ENCODE measurements at regions not wholly inside any gene's neighbourhood (a gene's known extent, or its start where the extent isn't known, plus 50 kb on each side); places are given as distances from the start of the nearest gene placed in this dataset. TPM values are rescaled to one million over a fixed set of nuclear protein-coding genes. Genes with fewer than 3 reads are reported as not detected.
"Not testable (repeated sequence)": the region's sequence is repeated elsewhere in the genome, so short reads cannot be mapped to it uniquely, and the experiment has no call there.

DNA sequence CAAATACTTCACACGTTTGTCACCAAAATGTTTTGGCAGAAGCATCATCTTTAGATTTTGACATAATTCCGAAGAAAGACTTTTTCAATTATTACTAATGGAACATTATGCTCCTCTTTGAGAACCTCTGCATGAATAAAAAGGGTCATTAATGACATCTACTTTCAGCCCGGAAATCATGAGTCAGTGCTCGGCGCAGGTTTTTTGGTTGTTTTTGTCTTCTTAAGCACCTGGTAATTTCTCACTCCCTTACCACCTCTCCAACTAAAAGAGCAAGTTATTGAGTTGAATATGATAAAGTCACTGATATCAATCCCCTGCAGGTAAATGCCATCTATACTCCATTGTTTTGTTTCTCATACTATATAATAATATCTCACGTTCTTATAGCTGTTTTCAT lies 113.0 kb upstream of the PBX1 start:
- no peak for DNase-seq

DNA sequence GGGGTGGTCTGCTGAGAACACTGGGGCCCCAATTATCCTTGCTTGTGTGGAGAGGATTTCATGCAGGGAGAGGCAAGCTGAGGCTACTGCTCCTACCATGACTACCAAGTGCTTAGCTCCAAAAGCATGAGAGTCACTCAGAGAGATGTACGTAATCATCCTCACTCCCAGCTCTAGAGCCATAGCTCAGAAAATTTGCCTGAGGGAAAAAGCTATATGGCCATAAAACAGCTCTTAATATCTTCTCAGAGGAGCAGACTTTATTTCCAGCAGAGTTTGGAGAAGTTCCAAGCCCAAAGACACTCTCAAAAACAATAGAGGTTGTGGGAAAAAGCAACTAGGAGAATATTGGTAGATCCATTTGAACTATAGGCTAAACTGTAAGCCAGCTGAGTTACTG lies 106.4 kb upstream of the PBX1 start:
- no peak for DNase-seq

DNA sequence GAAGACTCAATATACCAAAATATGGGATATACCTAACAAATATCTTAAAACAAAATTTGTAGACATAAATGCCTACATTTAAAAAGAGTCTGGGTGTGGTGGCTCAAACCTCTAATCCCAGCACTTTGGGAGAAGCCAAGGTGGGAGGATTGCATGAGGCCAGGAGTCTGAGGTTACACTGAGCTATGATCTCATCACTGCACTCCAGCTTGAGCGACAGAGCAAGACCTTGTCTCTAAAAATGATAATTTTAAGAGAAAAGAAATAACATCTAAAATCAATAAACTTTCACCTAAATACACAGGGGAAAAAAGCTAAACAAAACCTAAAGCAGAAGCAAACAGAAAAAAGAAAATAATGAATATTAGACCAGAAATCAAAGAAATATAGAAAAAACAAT lies 102.7 kb upstream of the PBX1 start:
- DNase-seq, result no peak

DNA sequence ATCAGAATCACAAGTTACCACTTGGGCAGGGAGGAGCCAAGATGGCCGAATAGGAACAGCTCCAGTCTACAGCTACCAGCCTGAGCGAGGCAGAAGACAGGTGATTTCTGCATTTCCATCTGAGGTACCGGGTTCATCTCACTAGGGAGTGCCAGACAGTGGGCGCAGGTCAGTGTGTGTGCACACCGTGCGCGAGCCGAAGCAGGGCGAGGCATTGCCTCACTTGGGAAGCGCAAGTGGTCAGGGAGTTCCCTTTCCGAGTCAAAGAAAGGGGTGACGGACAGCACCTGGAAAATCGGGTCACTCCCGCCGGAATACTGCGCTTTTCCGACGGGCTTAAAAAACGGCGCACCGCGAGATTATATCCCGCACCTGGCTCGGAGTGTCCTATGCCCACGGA lies 99.8 kb upstream of the PBX1 start:
- DNase-seq, result not testable (repeated sequence)

DNA sequence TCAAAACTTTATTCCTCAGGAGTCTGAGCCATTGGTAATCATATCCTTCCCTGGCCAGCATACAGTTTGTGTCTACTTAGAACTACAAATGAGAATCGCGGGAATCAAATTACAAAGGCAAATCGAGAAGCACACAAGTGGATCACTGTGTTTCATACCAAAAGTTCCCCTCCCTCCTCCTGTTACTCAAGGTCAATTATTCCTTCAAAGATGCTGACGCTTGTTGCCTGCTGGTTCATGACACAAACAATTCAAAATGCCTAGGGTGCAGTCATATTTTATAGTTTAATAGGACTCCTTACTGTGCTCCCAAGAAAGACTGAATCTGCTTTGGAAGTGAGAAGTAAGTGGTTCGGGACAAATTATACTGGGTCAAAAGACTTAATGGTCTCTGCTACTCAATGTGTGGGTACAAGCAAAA lies 93.0 kb upstream of the PBX1 start:
- DNase-seq, result no peak

DNA sequence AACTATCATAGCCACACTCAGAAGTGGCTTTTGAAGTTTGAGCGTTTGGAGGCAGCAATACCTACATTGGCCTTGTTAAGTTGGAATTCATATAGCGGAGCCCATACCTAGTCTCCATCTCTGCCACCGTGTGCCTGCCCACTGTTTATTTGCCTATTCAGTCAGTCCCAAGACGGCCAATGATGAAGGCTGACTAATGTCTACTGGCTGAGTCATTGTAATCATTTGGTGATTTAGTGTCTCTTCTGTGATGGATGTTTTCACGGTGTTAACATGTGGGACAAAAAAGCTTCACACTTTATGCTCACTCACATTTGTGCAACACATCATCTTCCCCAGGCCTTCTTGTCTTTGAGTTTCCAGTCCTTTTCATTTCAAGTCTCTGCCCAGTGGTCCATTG lies 92.6 kb upstream of the PBX1 start:
- DNase-seq, result no peak

DNA sequence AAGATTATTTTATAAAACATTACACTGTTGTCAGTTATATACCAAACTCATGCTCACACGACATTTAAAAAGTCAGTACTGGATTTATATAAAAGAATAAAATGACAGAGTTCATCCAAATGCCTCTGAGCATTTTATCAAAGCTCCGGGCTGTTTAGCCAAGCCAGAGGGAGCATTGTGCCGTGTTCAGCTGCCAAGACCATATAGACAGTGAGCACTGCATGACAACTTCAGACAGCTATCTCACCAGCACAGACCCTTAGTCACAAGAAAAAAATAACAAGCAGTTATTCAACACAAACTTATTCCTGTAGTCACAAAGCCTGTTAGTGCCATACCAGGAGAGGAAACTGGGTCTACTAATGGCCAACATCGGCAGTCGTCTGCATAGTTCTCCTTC lies 88.0 kb upstream of the PBX1 start:
- no peak for DNase-seq

DNA sequence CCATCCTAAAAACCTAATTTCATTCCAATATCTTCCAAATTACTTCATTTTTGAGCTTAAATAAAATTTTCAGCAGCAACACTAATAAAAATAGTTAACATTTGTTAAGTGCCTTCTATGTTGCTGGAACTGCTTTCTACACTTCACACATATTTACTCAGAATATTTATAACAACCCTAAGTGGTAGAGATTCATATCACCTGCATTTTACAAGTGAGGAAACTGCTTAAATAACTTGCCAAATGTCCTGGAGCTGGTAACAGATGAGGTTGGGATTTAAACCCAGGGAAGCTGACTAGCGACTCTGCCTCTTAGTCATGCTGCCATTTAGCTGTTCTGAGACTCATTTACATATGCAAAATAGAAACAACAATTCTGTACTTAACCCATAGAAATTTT lies 86.1 kb upstream of the PBX1 start:
- DNase-seq, result no peak

DNA sequence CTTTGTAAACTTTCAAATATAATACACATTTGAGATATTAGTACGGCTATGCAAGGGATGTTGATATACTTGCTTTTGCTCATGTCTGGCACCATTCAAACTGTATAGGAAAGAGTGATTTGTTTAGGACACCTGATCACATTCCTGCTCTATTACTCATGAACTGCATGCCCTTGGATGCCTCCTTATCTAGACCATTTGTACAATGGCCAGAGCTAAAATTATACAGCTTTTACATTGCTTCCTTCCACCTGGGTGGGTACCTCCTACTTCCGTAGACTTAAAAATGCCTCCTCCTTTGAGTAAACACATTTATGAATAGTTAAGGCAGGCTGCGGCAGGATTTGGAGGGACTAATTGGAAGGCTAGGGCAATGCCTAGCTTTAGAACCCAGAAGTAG lies 85.4 kb upstream of the PBX1 start:
- no peak for DNase-seq

DNA sequence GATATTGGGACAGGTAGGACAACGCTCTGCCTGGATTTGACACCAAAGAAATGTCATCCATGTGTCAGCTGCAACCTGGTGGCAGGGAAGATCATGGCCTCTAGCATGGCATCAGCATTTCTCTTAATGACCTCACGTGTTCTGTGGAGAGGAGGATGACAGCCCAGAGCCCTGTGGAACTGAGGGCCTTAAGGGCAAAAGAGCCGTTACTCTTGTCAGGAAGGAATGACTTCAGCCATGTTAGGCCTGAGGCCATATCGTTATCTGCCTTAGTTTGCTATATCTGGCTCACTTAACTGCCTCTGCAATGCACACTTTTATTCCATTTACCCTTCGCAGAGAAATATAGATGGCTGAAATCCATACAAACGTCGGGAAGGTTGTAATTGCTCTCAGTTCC lies 83.2 kb upstream of the PBX1 start:
- DNase-seq, result no peak

DNA sequence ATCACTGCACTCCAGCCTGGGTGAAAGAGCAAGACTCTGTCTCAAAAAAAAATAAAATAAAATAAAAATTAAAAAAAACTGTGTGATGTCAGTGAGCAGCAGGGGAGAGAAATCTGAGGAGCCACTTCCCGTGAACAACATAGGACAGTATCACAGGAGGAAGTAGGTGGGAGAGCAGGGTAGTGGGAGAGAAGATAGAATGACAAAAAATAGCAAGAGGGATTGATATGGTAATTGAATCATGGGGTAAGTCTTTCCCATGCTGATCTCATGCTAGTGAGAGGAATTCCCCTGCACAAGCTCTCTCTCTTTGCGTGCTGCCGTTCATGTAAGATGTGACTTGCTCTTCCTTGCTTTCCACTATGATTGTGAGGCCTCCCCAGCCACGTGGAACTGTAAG lies 81.6 kb upstream of the PBX1 start:
- no peak for DNase-seq

DNA sequence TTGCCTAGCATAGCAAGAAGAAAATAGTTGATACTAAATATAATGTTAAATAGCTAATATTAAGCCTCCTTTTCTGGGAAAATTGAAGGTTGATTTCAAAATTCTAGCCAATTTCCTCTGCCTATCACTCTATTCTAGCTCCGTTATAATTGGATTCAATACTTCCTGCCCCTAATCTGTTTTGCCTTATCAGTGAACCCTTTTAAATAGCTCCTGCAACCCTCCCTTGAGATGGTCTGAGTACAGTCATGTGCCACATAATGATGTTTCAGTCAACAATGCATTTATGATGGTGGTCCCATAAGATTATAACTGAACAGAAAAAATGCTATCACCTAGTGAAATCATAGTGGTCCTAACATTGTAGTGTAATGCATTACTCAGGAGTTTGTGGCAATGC lies 79.7 kb upstream of the PBX1 start:
- no peak for DNase-seq

DNA sequence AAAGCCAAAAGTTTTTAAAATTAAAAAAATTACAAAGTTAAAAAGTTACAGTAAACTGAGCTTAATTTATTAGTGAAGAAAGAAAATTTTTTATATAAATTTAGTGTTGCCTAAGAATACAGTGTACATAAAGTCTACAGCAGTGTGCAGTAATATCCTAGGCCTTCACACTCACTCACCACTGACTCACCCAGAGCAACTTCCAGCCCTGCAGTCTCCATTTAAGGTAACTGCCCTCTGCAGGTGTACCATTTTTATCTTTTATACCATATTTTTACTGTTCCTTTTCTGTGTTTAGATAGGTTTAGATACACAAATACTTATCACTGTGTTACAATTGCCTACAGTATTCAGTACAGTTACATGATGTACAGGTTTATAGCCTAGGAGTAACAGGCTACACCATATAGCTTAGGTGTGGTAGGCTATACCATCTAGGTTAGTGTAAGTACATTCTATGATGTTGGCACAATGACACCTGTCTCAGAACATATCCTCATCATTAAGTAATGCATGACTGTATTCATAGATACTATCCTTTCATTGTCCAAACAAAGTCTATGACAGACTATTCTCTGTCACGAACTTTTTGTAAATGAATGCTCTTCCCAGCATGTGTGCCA lies 78.6 kb upstream of the PBX1 start:
- DNase-seq, result no peak

DNA sequence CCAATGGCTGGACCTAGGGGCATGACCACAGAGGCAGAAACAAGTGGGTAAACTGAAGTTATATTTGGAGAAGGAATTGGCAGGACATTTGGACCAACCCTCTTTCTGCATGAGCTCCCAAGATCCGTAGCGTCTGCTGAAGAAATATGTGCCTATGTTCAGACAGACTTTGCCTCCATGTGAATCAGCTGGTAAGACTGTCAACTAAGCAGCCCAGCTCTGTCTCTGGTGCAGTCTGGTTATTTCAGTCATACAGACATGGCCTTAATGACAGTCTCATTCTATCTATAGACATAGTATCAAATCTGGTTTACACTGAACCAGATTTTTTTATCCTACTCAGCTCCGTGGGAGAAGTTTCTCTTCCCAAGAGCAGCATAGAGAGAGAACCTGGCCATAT lies 63.1 kb upstream of the PBX1 start:
- no peak for DNase-seq

DNA sequence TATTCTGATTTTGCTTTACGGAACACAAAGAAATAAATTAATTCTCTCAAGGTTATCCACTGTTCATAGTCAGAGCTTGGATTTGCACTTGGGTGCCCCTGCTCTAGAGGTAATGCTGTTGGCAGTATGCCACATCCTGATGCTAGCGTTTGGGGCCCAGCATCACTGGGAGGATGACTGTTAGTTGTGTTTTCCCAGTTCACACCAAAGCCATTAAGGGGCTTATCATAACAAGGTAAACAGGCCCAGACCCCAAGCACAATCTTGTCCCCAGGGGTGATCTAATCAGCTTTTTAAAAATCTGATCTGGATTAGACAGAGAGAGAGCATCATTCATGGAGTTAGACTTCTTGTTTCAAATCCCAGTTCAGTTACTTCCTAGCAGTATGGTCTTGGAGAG lies 60.2 kb upstream of the PBX1 start:
- DNase-seq, result no peak

DNA sequence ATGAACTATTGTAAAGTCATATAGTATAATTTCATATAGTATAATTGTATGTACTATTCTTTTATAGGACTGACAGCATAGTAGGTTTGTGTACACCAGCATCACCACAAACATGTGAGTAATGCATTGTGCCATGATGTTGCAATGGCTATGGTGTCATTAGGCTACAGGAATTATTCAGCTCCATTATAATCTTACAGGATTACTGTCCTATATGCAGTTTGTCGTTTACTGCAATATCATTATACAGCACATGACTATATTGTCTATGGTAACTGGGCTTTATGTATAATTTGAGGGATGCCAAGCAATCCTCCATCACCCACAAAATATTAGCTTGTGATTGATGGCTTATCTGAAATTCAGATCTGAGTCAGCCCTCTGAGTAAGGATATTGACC lies 54.2 kb upstream of the PBX1 start:
- no peak for DNase-seq

Small RNA genes lying in the stretch of these regions (small RNA-seq; reads per million reads assigned to genes)
- gene RF00012 (ENCODE audit: low replicate concordance), result not detected
- not detected for gene RNA5SP62 (ENCODE audit: low replicate concordance)
- not detected for gene RNA5SP63 (ENCODE audit: low replicate concordance)
- 0.33 reads per million, percentile 37 among the genes with 10 or more reads in this experiment for gene RNU5F-6P (ENCODE audit: low replicate concordance)

All from skin of body (tissue), 2 donors.